ENCODE measurements at regions not wholly inside any gene's neighbourhood (a gene's known extent, or its start where the extent isn't known, plus 50 kb on each side); places are given as distances from the start of the nearest gene placed in this dataset.
"Not testable (repeated sequence)": the region's sequence is repeated elsewhere in the genome, so short reads cannot be mapped to it uniquely, and the experiment has no call there.

GRCh38 chr7:27419581-27420177 is 177.1 kb downstream of the EVX1 start:
- peaks cover 6% of the 10 kb centered on the region for H3K27me3 Mint-ChIP-seq
- H3K4me1 Mint-ChIP-seq: no peaks in the 10 kb centered on the region
- no peak for DNase-seq
- no peak overlapping the region for H3K27ac Mint-ChIP-seq
- no peaks in the 10 kb centered on the region for H3K9me3 Mint-ChIP-seq
- no peak overlapping the region for H3K4me3 Mint-ChIP-seq
- H3K36me3 Mint-ChIP-seq: no peaks in the 10 kb centered on the region

- Mint-ChIP-seq H3K4me1 (no peaks in the 10 kb centered on the region), H3K4me3 (no peak overlapping the region), H3K27me3 (peaks cover 14% of the 10 kb centered on the region), H3K36me3 (no peaks in the 10 kb centered on the region), H3K27ac (no peak overlapping the region), H3K9me3 (no peaks in the 10 kb centered on the region)
- no peak for DNase-seq
Measured at GRCh38 chr7:27420702-27421101, 178.1 kb downstream of the EVX1 start.

DNA sequence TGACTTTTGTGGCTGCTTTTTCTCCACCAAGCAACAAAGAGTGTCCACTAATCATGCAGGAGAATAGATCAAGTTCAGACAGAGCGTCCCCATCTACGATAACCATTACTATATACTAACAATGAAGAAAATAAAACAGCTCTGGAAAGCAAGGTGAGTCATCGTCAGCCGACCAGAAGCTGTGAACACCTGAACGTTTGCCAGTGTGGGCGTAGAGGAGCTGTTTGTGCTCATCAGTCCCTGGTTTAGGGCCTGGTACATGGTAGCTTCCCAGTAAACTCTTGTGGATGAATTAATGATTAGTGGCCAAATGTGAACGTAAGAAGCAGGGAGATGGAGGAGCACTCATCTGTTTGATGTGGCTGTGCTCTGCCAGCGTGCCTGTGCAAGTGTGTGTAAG is 180.7 kb downstream of the EVX1 start:
- peaks cover 11% of the 10 kb centered on the region for H3K27me3 Mint-ChIP-seq
- H3K4me3 Mint-ChIP-seq: no peak overlapping the region
- H3K9me3 Mint-ChIP-seq: no peaks in the 10 kb centered on the region
- H3K36me3 Mint-ChIP-seq: no peaks in the 10 kb centered on the region
- no peaks in the 10 kb centered on the region for H3K4me1 Mint-ChIP-seq
- no peak overlapping the region for H3K27ac Mint-ChIP-seq
- DNase-seq: no peak

DNA sequence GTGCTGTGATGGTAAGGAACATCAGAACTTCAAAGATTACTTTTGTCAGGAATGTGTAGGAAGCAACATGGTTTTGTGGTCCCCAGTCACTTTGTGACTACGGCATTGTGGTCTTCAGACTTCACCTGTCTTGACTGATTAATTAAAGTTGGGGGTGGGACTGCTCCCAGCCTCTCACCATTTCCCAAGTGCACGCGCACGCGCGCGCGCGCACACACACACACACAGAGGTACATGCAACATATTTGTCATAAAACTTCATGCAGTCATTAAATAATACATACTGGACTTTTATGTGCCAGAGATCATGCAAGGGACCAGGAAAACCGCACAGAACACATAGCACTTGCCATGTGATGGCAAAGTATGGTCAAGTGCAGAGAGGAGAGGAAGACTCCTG is 181.2 kb downstream of the EVX1 start:
- Mint-ChIP-seq H3K27ac (no peak overlapping the region), H3K36me3 (no peaks in the 10 kb centered on the region), H3K4me1 (no peaks in the 10 kb centered on the region), H3K27me3 (peaks cover 11% of the 10 kb centered on the region), H3K4me3 (no peak overlapping the region), H3K9me3 (no peaks in the 10 kb centered on the region)
- no peak for DNase-seq

DNA sequence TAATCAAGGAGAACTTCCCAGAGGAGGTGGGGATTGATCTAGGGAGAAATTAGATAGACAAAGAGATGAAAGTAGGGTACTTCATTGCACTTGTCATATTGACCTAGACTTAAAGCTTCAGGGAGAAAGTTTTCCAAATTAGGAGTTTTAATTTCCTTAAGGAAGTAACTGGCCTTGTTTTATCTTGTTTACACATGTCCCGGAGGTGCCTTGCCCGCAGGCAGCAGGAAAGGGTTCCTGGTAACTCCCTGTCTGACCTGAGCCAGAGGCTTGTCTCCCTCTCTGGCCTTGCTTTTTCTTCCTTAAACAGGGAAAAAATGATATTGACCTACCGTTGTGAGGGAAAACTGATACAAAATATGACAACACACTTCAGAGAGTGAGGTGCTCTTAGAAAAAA is 181.6 kb downstream of the EVX1 start:
- DNase-seq: no peak
- Mint-ChIP-seq H3K9me3 (no peaks in the 10 kb centered on the region), H3K36me3 (no peaks in the 10 kb centered on the region), H3K4me3 (no peak overlapping the region), H3K27ac (no peak overlapping the region), H3K27me3 (peaks cover 11% of the 10 kb centered on the region), H3K4me1 (no peaks in the 10 kb centered on the region)

DNA sequence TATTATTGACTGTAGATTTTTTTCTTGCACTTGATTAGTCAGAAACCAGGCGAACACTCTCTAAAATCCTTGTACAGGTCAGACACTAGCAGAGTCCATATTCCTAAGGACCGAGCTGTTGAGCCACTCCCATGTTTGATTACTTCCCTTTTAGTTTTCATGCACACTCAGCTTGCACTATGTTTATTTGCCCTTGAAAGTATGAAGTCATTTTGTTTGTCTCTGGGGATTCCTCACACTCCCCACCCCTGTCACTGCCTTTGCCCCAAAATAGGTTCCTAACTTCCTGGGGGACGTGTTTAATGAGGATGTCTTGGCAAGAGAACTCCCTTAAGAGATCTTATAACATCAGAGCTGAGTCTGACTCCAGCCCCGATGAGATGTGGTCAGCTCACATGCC is 182.1 kb downstream of the EVX1 start:
- Mint-ChIP-seq H3K4me3 (no peak overlapping the region), H3K9me3 (no peaks in the 10 kb centered on the region), H3K27me3 (peaks cover 11% of the 10 kb centered on the region), H3K36me3 (no peaks in the 10 kb centered on the region), H3K4me1 (no peaks in the 10 kb centered on the region), H3K27ac (no peak overlapping the region)
- DNase-seq: no peak

DNA sequence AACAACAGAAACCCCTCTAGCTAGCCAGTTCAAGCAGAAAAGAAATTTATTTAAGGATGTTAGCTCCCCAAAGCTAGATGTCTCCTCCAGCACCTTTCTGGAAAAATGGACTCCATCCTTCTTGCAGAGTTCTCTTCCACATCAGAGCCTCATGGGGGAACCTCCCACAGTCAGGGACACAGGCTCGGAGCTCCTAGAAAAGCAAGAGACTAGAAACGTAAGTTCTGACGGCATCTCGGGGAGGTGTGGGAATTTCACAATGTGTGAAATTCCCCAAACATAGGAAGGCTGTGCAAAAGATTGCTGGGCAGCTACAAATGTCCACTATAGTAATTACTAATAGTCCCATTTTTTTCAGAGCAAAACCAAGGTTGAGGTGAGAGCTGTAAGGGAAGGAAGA is 184.8 kb downstream of the EVX1 start:
- H3K27me3 Mint-ChIP-seq: peaks cover 11% of the 10 kb centered on the region
- no peak overlapping the region for H3K27ac Mint-ChIP-seq
- H3K4me3 Mint-ChIP-seq: no peak overlapping the region
- H3K4me1 Mint-ChIP-seq: no peaks in the 10 kb centered on the region
- DNase-seq: no peak
- H3K36me3 Mint-ChIP-seq: no peaks in the 10 kb centered on the region
- H3K9me3 Mint-ChIP-seq: no peaks in the 10 kb centered on the region

DNA sequence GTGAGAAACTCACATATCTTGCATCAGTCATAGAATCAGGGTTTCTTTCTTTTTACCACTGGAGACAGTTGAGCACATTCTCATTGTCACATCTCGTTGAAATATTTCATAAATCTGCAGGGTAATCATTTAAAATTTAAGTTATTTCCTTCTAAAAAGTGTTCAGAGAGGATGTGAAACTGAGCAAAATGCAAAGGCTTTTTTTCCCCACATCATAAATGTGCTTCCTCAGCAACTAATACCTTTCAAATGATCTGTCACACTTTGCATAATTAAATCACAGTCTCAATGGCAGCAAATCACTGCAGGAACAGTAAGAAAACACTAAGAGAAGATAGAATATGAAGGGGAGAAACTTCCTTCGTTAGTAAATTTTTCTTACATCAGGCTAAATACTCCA is 187.5 kb downstream of the EVX1 start:
- H3K4me3 Mint-ChIP-seq: no peak overlapping the region
- no peak for DNase-seq
- peaks cover 14% of the 10 kb centered on the region for H3K27me3 Mint-ChIP-seq
- no peaks in the 10 kb centered on the region for H3K4me1 Mint-ChIP-seq
- no peaks in the 10 kb centered on the region for H3K36me3 Mint-ChIP-seq
- H3K27ac Mint-ChIP-seq: no peak overlapping the region
- H3K9me3 Mint-ChIP-seq: no peaks in the 10 kb centered on the region

DNA sequence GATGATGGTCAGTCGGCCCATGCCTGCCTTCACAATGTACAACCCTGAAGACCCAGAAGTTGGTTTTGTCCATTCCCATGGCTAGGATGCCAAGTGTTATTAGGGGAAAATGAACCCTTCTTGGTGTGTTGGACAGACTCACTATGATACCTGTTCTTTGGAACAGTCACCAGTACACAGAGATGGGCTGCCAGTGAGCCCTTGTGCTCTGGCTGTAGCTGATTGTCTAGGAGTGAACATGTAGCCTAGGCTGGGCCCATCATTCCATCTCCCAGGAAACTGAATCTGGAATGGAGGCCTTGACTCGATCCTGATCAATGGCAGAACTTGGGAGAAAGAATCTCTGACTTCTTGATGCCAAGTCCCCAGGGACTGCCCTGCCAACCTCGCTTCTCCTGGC is 188.9 kb downstream of the EVX1 start:
- no peak for DNase-seq
- Mint-ChIP-seq H3K27me3 (peaks cover 5% of the 10 kb centered on the region), H3K9me3 (no peaks in the 10 kb centered on the region), H3K36me3 (no peaks in the 10 kb centered on the region), H3K4me1 (no peaks in the 10 kb centered on the region), H3K4me3 (no peak overlapping the region), H3K27ac (no peak overlapping the region)

DNA sequence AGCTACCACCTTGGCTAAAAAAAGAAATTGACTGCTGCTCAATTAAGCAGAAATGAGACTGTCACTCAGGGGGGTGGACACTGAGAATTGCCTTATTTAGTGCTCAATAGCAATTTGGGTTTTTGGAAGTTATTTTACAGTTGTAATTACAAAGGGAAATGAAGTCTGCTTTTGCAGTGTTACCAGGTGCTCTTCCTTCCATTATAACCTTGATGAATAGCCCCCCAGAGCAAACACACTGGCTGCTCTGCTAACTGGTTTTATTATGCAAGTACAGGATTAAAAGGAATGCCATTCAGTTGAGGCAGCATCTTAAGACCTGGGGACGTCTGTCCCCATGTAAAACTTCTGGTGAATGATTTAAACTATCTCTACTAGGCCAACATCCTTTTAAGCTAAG is 191.0 kb downstream of the EVX1 start:
- Mint-ChIP-seq H3K36me3 (no peaks in the 10 kb centered on the region), H3K27me3 (peaks cover 5% of the 10 kb centered on the region), H3K4me3 (no peak overlapping the region), H3K27ac (no peak overlapping the region), H3K9me3 (no peaks in the 10 kb centered on the region), H3K4me1 (no peaks in the 10 kb centered on the region)
- DNase-seq: no peak

DNA sequence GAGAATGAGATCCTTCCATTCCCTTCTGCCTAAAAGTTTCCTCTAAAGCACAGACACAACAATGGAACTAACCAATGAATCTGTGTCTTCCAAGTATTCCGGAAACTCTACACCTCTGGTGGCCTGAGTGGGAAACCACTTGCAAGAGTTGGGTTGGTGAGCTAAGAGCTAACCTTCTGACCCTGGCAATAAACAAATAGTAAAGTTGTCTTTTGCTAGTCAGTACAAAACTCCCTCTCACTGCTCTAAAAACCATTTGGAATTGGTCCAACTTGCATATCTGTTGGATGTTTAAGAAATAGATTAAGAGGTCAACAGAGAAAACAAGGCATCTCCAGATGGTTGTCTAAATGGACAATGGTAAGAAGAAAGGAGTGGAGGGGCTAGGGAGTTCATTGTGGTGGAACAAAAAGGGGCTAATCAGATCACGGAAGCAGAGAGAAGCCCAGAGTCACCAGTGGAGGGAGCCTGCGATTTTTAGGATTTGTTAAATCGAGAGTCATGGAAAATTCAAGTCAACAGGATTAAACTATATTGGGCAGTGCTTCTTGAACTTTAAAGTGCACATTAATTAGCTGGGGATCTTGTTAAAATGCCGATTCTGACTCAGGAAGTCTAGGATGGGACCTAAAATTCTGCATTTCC is 192.3 kb downstream of the EVX1 start:
- DNase-seq: no peak
- Mint-ChIP-seq H3K27me3 (peaks cover 16% of the 10 kb centered on the region), H3K4me3 (no peak overlapping the region), H3K9me3 (no peaks in the 10 kb centered on the region), H3K36me3 (no peaks in the 10 kb centered on the region), H3K4me1 (no peaks in the 10 kb centered on the region), H3K27ac (no peak overlapping the region)

DNA sequence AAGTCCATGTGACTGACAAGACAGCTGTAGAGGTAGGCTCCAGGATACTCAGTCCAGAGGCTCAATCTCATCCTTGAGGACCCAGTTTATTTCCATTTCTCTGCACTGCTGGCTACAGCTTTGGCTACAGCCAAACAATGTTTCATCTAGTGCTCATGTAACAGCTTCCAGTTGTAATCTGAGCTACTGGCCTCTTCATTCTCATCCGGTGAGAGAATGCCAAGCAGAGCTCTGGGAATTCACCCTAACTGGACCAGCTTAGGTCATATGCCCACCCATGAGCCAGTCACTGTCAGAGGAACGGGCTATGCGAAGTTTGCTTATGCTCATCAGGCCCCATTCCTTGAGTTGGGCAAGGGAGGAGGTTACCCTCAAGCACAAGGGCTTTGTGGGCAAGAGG is 192.9 kb downstream of the EVX1 start:
- Mint-ChIP-seq H3K27me3 (peaks cover 18% of the 10 kb centered on the region), H3K27ac (no peak overlapping the region), H3K9me3 (no peaks in the 10 kb centered on the region), H3K36me3 (no peaks in the 10 kb centered on the region), H3K4me1 (no peaks in the 10 kb centered on the region), H3K4me3 (no peak overlapping the region)
- DNase-seq: no peak

GRCh38 chr7:27438881-27439589 is 196.4 kb downstream of the EVX1 start:
- peaks cover 21% of the 10 kb centered on the region for H3K27me3 Mint-ChIP-seq
- no peaks in the 10 kb centered on the region for H3K36me3 Mint-ChIP-seq
- DNase-seq: no peak
- no peaks in the 10 kb centered on the region for H3K9me3 Mint-ChIP-seq
- no peak overlapping the region for H3K4me3 Mint-ChIP-seq
- no peak overlapping the region for H3K27ac Mint-ChIP-seq
- no peaks in the 10 kb centered on the region for H3K4me1 Mint-ChIP-seq

- H3K36me3 Mint-ChIP-seq: no peaks in the 10 kb centered on the region
- no peak for DNase-seq
- H3K27me3 Mint-ChIP-seq: peaks cover 17% of the 10 kb centered on the region
- H3K27ac Mint-ChIP-seq: no peak overlapping the region
- H3K9me3 Mint-ChIP-seq: no peaks in the 10 kb centered on the region
- H3K4me1 Mint-ChIP-seq: no peaks in the 10 kb centered on the region
- H3K4me3 Mint-ChIP-seq: no peak overlapping the region
Measured at GRCh38 chr7:27442455-27442854, 199.9 kb downstream of the EVX1 start.

- H3K4me3 Mint-ChIP-seq, H3K4me1 Mint-ChIP-seq, H3K36me3 Mint-ChIP-seq, H3K9me3 Mint-ChIP-seq, H3K27ac Mint-ChIP-seq, DNase-seq: not testable (repeated sequence)
- H3K27me3 Mint-ChIP-seq: peaks cover 25% of the 10 kb centered on the region
Measured at GRCh38 chr7:27449046-27449445, 206.4 kb downstream of the EVX1 start.

Data from activated naive CD8-positive, alpha-beta T cell treated with anti-CD3 and anti-CD28 coated beads for 36 hours (primary cell).